SU-DHL-6 (cell line): ENCODE measurements at regions not wholly inside any gene's neighbourhood (a gene's known extent, or its start where the extent isn't known, plus 50 kb on each side); places are given as distances from the start of the nearest gene placed in this dataset.

Source experiments
- CTCF ChIP-seq: fragments of 200-600 bp; sonication (generic); IDR thresholded peaks from one replicate; pipeline ENCODE4 v1.5.1; 2017; ENCODE audit warnings: antibody characterized with exemption, mild to moderate bottlenecking, low read length, moderate library complexity; ENCODE audit not compliant: insufficient read depth, poor library complexity, severe bottlenecking
- EZH2phosphoT487 ChIP-seq: fragments of 200-600 bp; sonication (generic), shearing (Covaris generic); conservative IDR thresholded peaks from 2 replicates; pipeline ENCODE4 v1.6.1; 2018; ENCODE audit warnings: mild to moderate bottlenecking, antibody characterized with exemption, low read length, moderate library complexity, mixed read lengths

GRCh38 chr5:40017135-40017534, 592.4 kb upstream of the DAB2 start:
- TF ChIP-seq CTCF, result no peak
- no peak for TF ChIP-seq EZH2phosphoT487
